ENCODE measurements at regions not wholly inside any gene's neighbourhood (a gene's known extent, or its start where the extent isn't known, plus 50 kb on each side); places are given as distances from the start of the nearest gene placed in this dataset.
"Not testable (repeated sequence)": the region's sequence is repeated elsewhere in the genome, so short reads cannot be mapped to it uniquely, and the experiment has no call there.

- no peak overlapping the region for H3K4me3 ChIP-seq
- no peaks in the 10 kb centered on the region for H3K27me3 ChIP-seq
- intact Hi-C loops (cut with DNase I; ENCODE audit: low total_unique reads), result no loop called here
- no peak overlapping the region for H3K27ac ChIP-seq
- H3K9me3 ChIP-seq, result no peaks in the 10 kb centered on the region
- H3K4me1 ChIP-seq, result no peaks in the 10 kb centered on the region
- H3K36me3 ChIP-seq, result no peaks in the 10 kb centered on the region
- TF ChIP-seq POLR2AphosphoS5 (IDR thresholded peaks at IDR 0.05) (no peak), POLR2A (IDR thresholded peaks at IDR 0.05) (no peak)
- TF ChIP-seq, protein P1, sequence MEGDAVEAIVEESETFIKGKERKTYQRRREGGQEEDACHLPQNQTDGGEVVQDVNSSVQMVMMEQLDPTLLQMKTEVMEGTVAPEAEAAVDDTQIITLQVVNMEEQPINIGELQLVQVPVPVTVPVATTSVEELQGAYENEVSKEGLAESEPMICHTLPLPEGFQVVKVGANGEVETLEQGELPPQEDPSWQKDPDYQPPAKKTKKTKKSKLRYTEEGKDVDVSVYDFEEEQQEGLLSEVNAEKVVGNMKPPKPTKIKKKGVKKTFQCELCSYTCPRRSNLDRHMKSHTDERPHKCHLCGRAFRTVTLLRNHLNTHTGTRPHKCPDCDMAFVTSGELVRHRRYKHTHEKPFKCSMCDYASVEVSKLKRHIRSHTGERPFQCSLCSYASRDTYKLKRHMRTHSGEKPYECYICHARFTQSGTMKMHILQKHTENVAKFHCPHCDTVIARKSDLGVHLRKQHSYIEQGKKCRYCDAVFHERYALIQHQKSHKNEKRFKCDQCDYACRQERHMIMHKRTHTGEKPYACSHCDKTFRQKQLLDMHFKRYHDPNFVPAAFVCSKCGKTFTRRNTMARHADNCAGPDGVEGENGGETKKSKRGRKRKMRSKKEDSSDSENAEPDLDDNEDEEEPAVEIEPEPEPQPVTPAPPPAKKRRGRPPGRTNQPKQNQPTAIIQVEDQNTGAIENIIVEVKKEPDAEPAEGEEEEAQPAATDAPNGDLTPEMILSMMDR (IDR thresholded peaks at IDR 0.05), result no peak
- peak in 1 of 2 donors; percentile 5 for DNase-seq (ENCODE audit: low spot score in 2 of 2)
Measured at GRCh38 chr3:127413871-127414270, 126.0 kb upstream of the PRR20G start.

DNA sequence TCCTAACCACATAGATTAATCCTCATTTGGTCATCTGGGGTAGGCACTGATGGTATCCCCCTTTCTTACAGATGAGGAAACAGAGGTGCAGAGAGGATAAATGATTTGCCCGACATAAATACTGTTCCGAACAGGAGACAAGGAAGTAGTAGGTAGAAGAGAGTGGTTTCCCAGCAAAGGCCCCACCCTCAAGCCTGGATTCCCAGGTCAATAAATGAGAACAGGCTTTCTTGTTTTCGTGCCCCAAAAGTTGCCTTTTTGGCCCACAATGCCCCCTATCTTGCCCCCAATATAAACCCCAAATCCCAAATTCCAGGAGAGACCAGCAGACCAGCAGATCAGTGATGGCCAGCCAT, 125.5 kb upstream of the PRR20G start:
- Histone ChIP-seq H3K27me3 (no peaks in the 10 kb centered on the region), H3K27ac (no peak overlapping the region), H3K4me3 (no peak overlapping the region), H3K9me3 (no peaks in the 10 kb centered on the region), H3K36me3 (no peaks in the 10 kb centered on the region), H3K4me1 (no peaks in the 10 kb centered on the region)
- TF ChIP-seq, protein P1 (IDR thresholded peaks at IDR 0.05), result no peak
- TF ChIP-seq POLR2A (IDR thresholded peaks at IDR 0.05) (no peak), POLR2AphosphoS5 (IDR thresholded peaks at IDR 0.05) (no peak)
- DNase-seq (ENCODE audit: low spot score in 2 of 2), result no peak
- intact Hi-C loops (cut with DNase I; ENCODE audit: low total_unique reads), result no loop called here

- Histone ChIP-seq H3K9me3 (no peaks in the 10 kb centered on the region), H3K4me3 (no peak overlapping the region), H3K27ac (no peak overlapping the region), H3K27me3 (no peaks in the 10 kb centered on the region), H3K36me3 (no peaks in the 10 kb centered on the region), H3K4me1 (no peaks in the 10 kb centered on the region)
- DNase-seq (ENCODE audit: low spot score in 2 of 2), result peak in 1 of 2 donors; percentile 30
- TF ChIP-seq POLR2AphosphoS5 (IDR thresholded peaks at IDR 0.05) (no peak), POLR2A (IDR thresholded peaks at IDR 0.05) (no peak)
- TF ChIP-seq, protein P1 (IDR thresholded peaks at IDR 0.05), result no peak
- intact Hi-C loops (cut with DNase I; ENCODE audit: low total_unique reads), result no loop called here
Measured at GRCh38 chr3:127412578-127413317, 124.9 kb upstream of the PRR20G start.

DNA sequence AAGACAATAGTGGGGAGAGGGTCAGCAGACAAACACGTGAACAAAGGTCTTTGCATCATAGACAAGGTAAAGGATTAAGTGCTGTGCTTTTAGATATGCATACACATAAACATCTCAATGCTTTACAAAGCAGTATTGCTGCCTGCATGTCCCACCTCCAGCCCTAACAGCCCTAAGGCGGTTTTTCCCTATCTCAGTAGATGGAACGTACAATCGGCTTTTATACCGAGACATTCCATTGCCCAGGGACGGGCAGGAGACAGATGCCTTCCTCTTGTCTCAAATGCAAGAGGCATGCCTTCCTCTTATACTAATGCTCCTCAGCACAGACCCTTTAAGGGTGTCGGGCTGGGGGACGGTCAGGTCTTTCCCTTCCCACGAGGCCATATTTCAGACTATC, 124.0 kb upstream of the PRR20G start:
- H3K27ac ChIP-seq; H3K36me3 ChIP-seq; H3K27me3 ChIP-seq; H3K9me3 ChIP-seq; DNase-seq (ENCODE audit: low spot score in 2 of 2); H3K4me1 ChIP-seq; intact Hi-C loops (cut with DNase I; ENCODE audit: low total_unique reads); H3K4me3 ChIP-seq: not testable (repeated sequence)

- no peak overlapping the region for H3K27ac ChIP-seq
- peak in 1 of 2 donors; percentile 17 for DNase-seq (ENCODE audit: low spot score in 2 of 2)
- no peaks in the 10 kb centered on the region for H3K36me3 ChIP-seq
- no peak overlapping the region for H3K4me3 ChIP-seq
- intact Hi-C loops (cut with DNase I; ENCODE audit: low total_unique reads), result no loop called here
- no peaks in the 10 kb centered on the region for H3K4me1 ChIP-seq
- TF ChIP-seq, protein P1 (IDR thresholded peaks at IDR 0.05), result no peak
- TF ChIP-seq POLR2A (IDR thresholded peaks at IDR 0.05), result no peak
- no peak for TF ChIP-seq POLR2AphosphoS5 (IDR thresholded peaks at IDR 0.05)
- no peaks in the 10 kb centered on the region for H3K9me3 ChIP-seq
- no peaks in the 10 kb centered on the region for H3K27me3 ChIP-seq
Measured at GRCh38 chr3:127411083-127411727, 123.4 kb upstream of the PRR20G start.

Data from breast epithelium (tissue), 4 donors.